ENCODE measurements at regions not wholly inside any gene's neighbourhood (a gene's known extent, or its start where the extent isn't known, plus 50 kb on each side); places are given as distances from the start of the nearest gene placed in this dataset.

DNA sequence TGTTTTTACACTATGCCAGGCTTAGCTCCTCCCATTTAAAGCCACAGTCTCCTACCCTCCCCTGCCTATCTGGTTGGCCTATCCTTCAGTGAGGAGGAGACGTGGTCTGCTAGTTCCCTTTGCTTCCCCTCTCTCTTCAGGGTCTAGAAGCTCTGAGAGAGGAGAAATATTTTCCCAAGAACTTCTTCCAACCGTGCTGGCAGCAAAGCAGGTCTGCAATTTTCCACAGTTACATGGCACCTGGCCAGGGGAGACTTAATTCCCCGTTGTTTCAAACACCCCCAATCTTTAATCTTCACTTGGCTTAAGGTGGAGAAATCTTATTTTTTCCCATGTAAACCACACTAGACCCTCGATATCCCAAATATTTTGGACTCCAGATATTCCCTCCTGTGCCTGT, 149.5 kb upstream of the MCTP2 start:
- no peaks in the 10 kb centered on the region for H3K9me3 ChIP-seq (ENCODE audit: control insufficient read depth, insufficient read depth, low read length)
- no peaks in the 10 kb centered on the region for H3K27me3 ChIP-seq (ENCODE audit: control insufficient read depth, insufficient read depth, low read length)
- POLR2A ChIA-PET, result no interaction called here
- H3K4me3 ChIP-seq (ENCODE audit: low read depth, low read length), result no peak overlapping the region
- no peak overlapping the region for H3K27ac ChIP-seq (ENCODE audit: low read depth, low read length)
- TF ChIP-seq, protein P1, sequence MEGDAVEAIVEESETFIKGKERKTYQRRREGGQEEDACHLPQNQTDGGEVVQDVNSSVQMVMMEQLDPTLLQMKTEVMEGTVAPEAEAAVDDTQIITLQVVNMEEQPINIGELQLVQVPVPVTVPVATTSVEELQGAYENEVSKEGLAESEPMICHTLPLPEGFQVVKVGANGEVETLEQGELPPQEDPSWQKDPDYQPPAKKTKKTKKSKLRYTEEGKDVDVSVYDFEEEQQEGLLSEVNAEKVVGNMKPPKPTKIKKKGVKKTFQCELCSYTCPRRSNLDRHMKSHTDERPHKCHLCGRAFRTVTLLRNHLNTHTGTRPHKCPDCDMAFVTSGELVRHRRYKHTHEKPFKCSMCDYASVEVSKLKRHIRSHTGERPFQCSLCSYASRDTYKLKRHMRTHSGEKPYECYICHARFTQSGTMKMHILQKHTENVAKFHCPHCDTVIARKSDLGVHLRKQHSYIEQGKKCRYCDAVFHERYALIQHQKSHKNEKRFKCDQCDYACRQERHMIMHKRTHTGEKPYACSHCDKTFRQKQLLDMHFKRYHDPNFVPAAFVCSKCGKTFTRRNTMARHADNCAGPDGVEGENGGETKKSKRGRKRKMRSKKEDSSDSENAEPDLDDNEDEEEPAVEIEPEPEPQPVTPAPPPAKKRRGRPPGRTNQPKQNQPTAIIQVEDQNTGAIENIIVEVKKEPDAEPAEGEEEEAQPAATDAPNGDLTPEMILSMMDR (IDR thresholded peaks at IDR 0.05; ENCODE audit: low read depth, low read length), result no peak
- no peak for DNase-seq (ENCODE audit: low read depth, low spot score)
- CTCF ChIA-PET, result no interaction called here

DNA sequence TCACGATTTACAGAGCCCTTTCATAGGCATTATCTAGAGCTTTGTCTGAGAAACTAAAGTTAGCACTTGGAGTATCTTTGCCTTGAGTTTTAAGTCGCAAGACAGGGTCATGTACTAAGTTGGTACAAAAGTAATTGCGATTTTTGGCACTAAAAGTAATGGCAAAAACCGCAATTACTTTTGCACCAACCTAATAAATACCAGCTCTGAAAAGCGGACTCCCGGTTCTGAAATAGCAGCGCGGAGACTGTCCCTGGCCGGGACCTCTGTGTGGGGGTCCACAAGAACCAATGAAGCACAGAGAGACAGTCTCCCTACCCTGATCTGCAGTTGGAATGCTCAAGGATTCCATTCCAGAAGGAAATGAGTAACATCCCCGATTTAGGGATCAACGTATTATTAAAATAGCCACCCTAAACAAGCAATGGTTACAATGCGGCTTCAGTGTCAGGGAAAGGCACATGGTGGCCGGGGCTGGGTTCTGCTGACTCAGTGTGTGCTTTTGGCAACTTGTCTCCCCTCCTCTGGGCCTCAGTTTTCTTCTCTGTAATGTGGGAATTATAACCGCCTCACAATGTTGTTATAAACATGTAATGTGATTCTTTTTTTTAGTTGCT, 150.3 kb upstream of the MCTP2 start:
- Histone ChIP-seq H3K27me3 (ENCODE audit: control insufficient read depth, insufficient read depth, low read length) (no peaks in the 10 kb centered on the region), H3K9me3 (ENCODE audit: control insufficient read depth, insufficient read depth, low read length) (no peaks in the 10 kb centered on the region), H3K27ac (ENCODE audit: low read depth, low read length) (no peak overlapping the region), H3K4me3 (ENCODE audit: low read depth, low read length) (no peak overlapping the region)
- ChIA-PET CTCF (interaction anchor here (3.5 kb wide), 1 partner anchor 39 kb away, joined by 14 read pairs; no protein-coding TSS in a partner anchor), POLR2A (no interaction called here)
- no peak for DNase-seq (ENCODE audit: low read depth, low spot score)
- TF ChIP-seq, protein P1 (IDR thresholded peaks at IDR 0.05; ENCODE audit: low read depth, low read length), result no peak

DNA sequence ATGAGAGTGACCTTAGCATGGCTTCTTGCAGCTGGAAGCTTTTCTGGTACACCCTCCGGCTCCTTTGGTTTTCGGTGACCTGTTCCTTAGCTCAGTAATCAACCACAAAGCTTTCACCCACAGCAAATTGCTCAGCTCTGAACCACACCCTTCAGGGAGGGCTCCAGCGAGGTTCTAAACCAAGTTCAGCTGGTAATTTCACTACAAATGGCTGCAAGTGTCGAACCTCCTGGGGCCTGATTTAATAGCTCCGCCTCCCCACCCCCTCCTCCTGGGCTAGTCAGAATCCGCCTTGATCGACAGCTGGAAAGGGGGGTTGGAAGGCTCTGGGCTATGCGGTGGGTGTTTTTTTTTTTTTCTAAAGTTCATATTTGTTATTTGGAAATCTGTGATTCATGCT, 150.9 kb upstream of the MCTP2 start:
- Histone ChIP-seq H3K27ac (ENCODE audit: low read depth, low read length) (no peak overlapping the region), H3K4me3 (ENCODE audit: low read depth, low read length) (no peak overlapping the region), H3K27me3 (ENCODE audit: control insufficient read depth, insufficient read depth, low read length) (no peaks in the 10 kb centered on the region), H3K9me3 (ENCODE audit: control insufficient read depth, insufficient read depth, low read length) (no peaks in the 10 kb centered on the region)
- TF ChIP-seq, protein P1 (IDR thresholded peaks at IDR 0.05; ENCODE audit: low read depth, low read length), result no peak
- POLR2A ChIA-PET, result no interaction called here
- CTCF ChIA-PET, result interaction anchor here (3.5 kb wide), 1 partner anchor 39 kb away, joined by 14 read pairs; no protein-coding TSS in a partner anchor
- DNase-seq (ENCODE audit: low read depth, low spot score), result no peak

DNA sequence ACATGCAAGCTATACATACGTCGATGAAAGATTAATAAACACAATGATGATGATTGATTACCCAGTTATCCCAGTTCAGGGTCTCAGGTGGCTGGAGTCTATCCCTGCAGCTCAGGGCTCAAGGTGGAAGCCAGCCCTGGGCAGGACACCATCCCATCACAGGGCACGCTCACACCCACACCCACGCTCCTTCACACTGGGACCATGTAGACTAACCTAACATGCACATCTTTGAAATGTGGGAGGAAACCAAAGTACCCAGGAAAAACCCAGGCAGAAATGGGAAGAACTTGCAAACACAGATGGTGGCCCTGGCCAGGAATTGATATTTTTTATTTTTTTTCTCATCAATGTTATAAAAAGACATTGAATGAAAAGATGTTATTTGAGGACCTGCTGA, 151.4 kb upstream of the MCTP2 start:
- TF ChIP-seq, protein P1 (IDR thresholded peaks at IDR 0.05; ENCODE audit: low read depth, low read length), result no peak
- Histone ChIP-seq H3K27me3 (ENCODE audit: control insufficient read depth, insufficient read depth, low read length) (no peaks in the 10 kb centered on the region), H3K9me3 (ENCODE audit: control insufficient read depth, insufficient read depth, low read length) (no peaks in the 10 kb centered on the region), H3K4me3 (ENCODE audit: low read depth, low read length) (no peak overlapping the region), H3K27ac (ENCODE audit: low read depth, low read length) (no peak overlapping the region)
- CTCF ChIA-PET, result interaction anchor here (0.8 to 3.5 kb wide), 2 partner anchors 40 to 1283 kb away, joined by 3 to 14 read pairs; no protein-coding TSS in a partner anchor
- no peak for DNase-seq (ENCODE audit: low read depth, low spot score)
- POLR2A ChIA-PET, result no interaction called here

DNA sequence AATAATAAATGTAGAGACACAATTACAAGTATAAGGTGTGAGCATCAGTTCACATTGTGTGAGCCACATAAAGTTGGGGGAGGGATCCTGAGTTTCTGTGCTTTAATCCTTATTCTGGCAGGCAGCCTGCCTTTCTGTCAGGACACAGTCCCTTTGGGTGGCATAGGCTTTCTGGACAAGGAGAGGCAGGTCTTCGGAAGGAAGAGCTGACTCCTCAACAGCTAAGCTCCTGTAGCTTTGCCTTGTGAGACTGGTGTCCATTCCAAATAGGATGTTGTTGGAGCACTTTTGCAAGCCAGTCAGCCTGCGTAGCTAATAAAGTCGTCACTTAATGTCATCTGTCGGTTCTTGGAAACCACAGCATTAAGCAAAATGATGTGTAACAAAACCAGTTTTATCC, 151.9 kb upstream of the MCTP2 start:
- ChIA-PET CTCF (interaction anchor here (0.8 to 3.5 kb wide), 3 partner anchors 40 to 1282 kb away, joined by 3 to 14 read pairs (median 6); no protein-coding TSS in a partner anchor), POLR2A (no interaction called here)
- TF ChIP-seq, protein P1 (IDR thresholded peaks at IDR 0.05; ENCODE audit: low read depth, low read length), result no peak
- Histone ChIP-seq H3K4me3 (ENCODE audit: low read depth, low read length) (no peak overlapping the region), H3K27ac (ENCODE audit: low read depth, low read length) (no peak overlapping the region), H3K27me3 (ENCODE audit: control insufficient read depth, insufficient read depth, low read length) (no peaks in the 10 kb centered on the region), H3K9me3 (ENCODE audit: control insufficient read depth, insufficient read depth, low read length) (no peaks in the 10 kb centered on the region)
- no peak for DNase-seq (ENCODE audit: low read depth, low spot score)

Data from AG04450 (cell line).